Suprapubic skin (tissue), 4 donors: ENCODE measurements at regions not wholly inside any gene's neighbourhood (a gene's known extent, or its start where the extent isn't known, plus 50 kb on each side); places are given as distances from the start of the nearest gene placed in this dataset.
"Not testable (repeated sequence)": the region's sequence is repeated elsewhere in the genome, so short reads cannot be mapped to it uniquely, and the experiment has no call there.

Experiments used
- DNase-seq, 2 donors: peaks; one replicate each; pipeline ENCODE4 v3.0.0-alpha.2; 2019; ENCODE audit warnings: low spot score in 2 of 2
- H3K27ac ChIP-seq: fragments of 200-600 bp; sonication (generic); one replicate; pipeline ENCODE4 v1.5.1; 2019
- H3K27me3 ChIP-seq: fragments of 200-600 bp; sonication (generic); one replicate; pipeline ENCODE4 v1.5.1; 2019
- H3K36me3 ChIP-seq: fragments of 200-600 bp; sonication (generic); one replicate; pipeline ENCODE4 v1.5.1; 2019
- H3K4me1 ChIP-seq: fragments of 200-600 bp; sonication (generic); one replicate; pipeline ENCODE4 v1.5.1; 2019
- H3K4me3 ChIP-seq: fragments of 200-600 bp; sonication (generic); one replicate; pipeline ENCODE4 v1.5.1; 2019; ENCODE audit warnings: mild to moderate bottlenecking
- H3K9me3 ChIP-seq: fragments of 200-600 bp; sonication (generic); one replicate; pipeline ENCODE4 v1.5.1; 2019
- CTCF ChIP-seq, 2 donors: fragments of 200-600 bp in 1 of 2; fragments of 450-650 bp in 1 of 2; sonication (generic) in 1 of 2; IDR thresholded peaks; one replicate each; pipeline ENCODE4 v1.5.1; 2016 to 2019; ENCODE audit warnings: antibody characterized with exemption in 2 of 2, mild to moderate bottlenecking in 1 of 2, moderate library complexity in 1 of 2
- EP300 ChIP-seq: sonication (generic); formaldehyde crosslinking; IDR thresholded peaks from one replicate; pipeline ENCODE4 v1.6.1; 2017; ENCODE audit warnings: antibody characterized with exemption
- POLR2A ChIP-seq, 2 donors: fragments of 450-650 bp; IDR thresholded peaks; one replicate each; pipeline ENCODE4 v1.6.1; 2017; ENCODE audit warnings: antibody characterized with exemption in 2 of 2, mild to moderate bottlenecking in 2 of 2, moderate library complexity in 2 of 2
- POLR2AphosphoS5 ChIP-seq, 3 donors: sonication (generic); formaldehyde crosslinking; IDR thresholded peaks; one replicate each; pipeline ENCODE4 v1.6.1; 2017; ENCODE audit warnings: antibody characterized with exemption in 3 of 3
- WGBS: methylation state at CpG from one replicate; pipeline ENCODE4 v1.1.5; 2018; 5-methylcytosine and 5-hydroxymethylcytosine counted together

DNA sequence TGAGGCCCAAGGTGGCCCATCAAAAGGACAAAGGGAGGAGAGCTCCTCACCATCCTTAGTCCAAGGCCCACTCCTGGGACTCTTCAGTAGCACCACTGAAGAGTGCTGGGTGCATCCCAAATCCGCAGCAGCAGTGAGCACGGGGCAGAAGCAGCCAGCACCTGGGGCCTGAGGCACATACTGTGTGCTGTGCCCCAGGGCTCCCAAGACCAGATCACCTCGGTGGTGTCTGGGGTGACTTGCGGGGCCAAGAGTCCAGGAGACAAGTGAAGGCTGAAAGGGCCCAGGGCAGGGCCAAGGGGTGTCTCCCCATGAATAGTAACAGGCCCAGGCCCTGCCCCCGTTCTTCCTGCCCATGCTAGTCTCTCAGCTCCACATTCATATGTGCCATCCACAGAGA lies 59.9 kb upstream of the INSIG1 start:
- H3K4me3 ChIP-seq: no peak overlapping the region
- H3K27me3 ChIP-seq: no peaks in the 10 kb centered on the region
- H3K9me3 ChIP-seq: no peaks in the 10 kb centered on the region
- no peak for DNase-seq
- WGBS: 100% methylated on average over 1 of the region's 5 CpGs
- peaks cover 6% of the 10 kb centered on the region for H3K4me1 ChIP-seq
- H3K36me3 ChIP-seq: no peaks in the 10 kb centered on the region
- no peak overlapping the region for H3K27ac ChIP-seq
- TF ChIP-seq POLR2A (IDR thresholded peaks at IDR 0.05) (no peak), EP300 (no peak), POLR2AphosphoS5 (IDR thresholded peaks at IDR 0.05) (no peak), CTCF (IDR thresholded peaks at IDR 0.05) (no peak)

GRCh38 chr7:155239431-155240087 lies 58.1 kb upstream of the INSIG1 start:
- WGBS: 46% methylated on average over 14 of the region's 14 CpGs
- DNase-seq, H3K27me3 ChIP-seq, H3K9me3 ChIP-seq, H3K4me1 ChIP-seq, H3K36me3 ChIP-seq, H3K27ac ChIP-seq, H3K4me3 ChIP-seq: not testable (repeated sequence)

DNA sequence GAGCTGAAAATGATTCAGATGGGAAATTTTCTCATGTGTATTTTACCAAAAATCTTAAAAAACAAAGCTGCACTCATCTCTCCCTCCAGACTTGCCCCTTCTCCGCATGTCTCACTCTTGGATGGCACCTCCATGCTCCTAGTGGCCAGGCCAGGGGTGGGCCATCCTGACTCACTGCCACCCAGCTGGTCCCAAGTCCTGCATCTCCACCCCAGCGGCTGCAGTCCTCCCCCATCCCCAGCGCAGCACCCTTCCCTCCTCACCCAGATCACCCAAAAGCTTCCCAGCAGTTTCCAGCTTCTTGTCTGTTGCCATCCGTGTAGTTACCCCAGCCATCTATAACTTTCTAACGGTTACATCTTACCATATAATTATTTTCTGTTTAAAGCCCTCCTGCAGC lies 53.0 kb upstream of the INSIG1 start:
- H3K9me3 ChIP-seq: no peaks in the 10 kb centered on the region
- WGBS: 98% methylated on average over 5 of the region's 5 CpGs
- H3K36me3 ChIP-seq: no peaks in the 10 kb centered on the region
- no peaks in the 10 kb centered on the region for H3K27me3 ChIP-seq
- no peak overlapping the region for H3K4me3 ChIP-seq
- peaks cover 6% of the 10 kb centered on the region for H3K4me1 ChIP-seq
- no peak for DNase-seq
- TF ChIP-seq EP300: no peak
- no peak for TF ChIP-seq POLR2A (IDR thresholded peaks at IDR 0.05)
- TF ChIP-seq CTCF (IDR thresholded peaks at IDR 0.05): no peak
- H3K27ac ChIP-seq: no peak overlapping the region

GRCh38 chr7:155247479-155248365 lies 50.0 kb upstream of the INSIG1 start:
- Histone ChIP-seq H3K27me3 (no peaks in the 10 kb centered on the region), H3K36me3 (no peaks in the 10 kb centered on the region), H3K4me1 (peaks cover 3% of the 10 kb centered on the region), H3K9me3 (no peaks in the 10 kb centered on the region), H3K27ac (no peak overlapping the region), H3K4me3 (no peak overlapping the region)
- TF ChIP-seq CTCF (IDR thresholded peaks at IDR 0.05) (no peak), POLR2AphosphoS5 (IDR thresholded peaks at IDR 0.05) (no peak), EP300 (no peak)
- DNase-seq: no peak
- 71% methylated on average over 6 of the region's 14 CpGs for WGBS
